Lung (tissue), 11 donors: ENCODE measurements at regions not wholly inside any gene's neighbourhood (a gene's known extent, or its start where the extent isn't known, plus 50 kb on each side); places are given as distances from the start of the nearest gene placed in this dataset.
"Not testable (repeated sequence)": the region's sequence is repeated elsewhere in the genome, so short reads cannot be mapped to it uniquely, and the experiment has no call there.

Experiments
- ATAC-seq: fragments of 200-7000 bp; cut with Tn5 transposase; one replicate; pipeline ENCODE4 v1.9.1; 2020; ENCODE audit warnings: moderate number of reproducible peaks; ENCODE audit not compliant: insufficient read depth, low FRiP score
- DNase-seq, 3 donors: peaks; one replicate each; pipeline ENCODE4 v3.0.0-alpha.2; 2013 to 2017
- H3K27ac ChIP-seq, 2 donors: one replicate each; pipeline ENCODE4 v1.5.1; 2013; ENCODE audit warnings: mild to moderate bottlenecking in 2 of 2, moderate library complexity in 2 of 2, control low read depth in 1 of 2, inconsistent platforms in 1 of 2, low read depth in 1 of 2, low read length in 1 of 2
- H3K27me3 ChIP-seq, 3 donors: one replicate each; pipeline ENCODE4 v1.5.1; 2013; ENCODE audit warnings: low read length in 2 of 3; ENCODE audit not compliant: control insufficient read depth in 3 of 3, insufficient read depth in 3 of 3
- H3K36me3 ChIP-seq, 4 donors: one replicate each; pipeline ENCODE4 v1.5.1; 2013; ENCODE audit warnings: low read length in 4 of 4, mild to moderate bottlenecking in 1 of 4, moderate library complexity in 1 of 4; ENCODE audit not compliant: control insufficient read depth in 4 of 4, insufficient read depth in 4 of 4
- H3K4me1 ChIP-seq, 5 donors: one replicate each; pipeline ENCODE4 v1.5.1; 2013; ENCODE audit warnings: low read length in 5 of 5, mild to moderate bottlenecking in 2 of 5, moderate library complexity in 1 of 5; ENCODE audit not compliant: control insufficient read depth in 5 of 5, insufficient read depth in 5 of 5
- H3K4me3 ChIP-seq: one replicate; pipeline ENCODE4 v1.5.1; 2013; ENCODE audit warnings: mild to moderate bottlenecking, control low read depth, moderate library complexity
- H3K9ac ChIP-seq, 2 donors: one replicate each; pipeline ENCODE4 v1.5.1; 2013; ENCODE audit warnings: low read length in 2 of 2, control low read depth in 1 of 2; ENCODE audit not compliant: insufficient read depth in 1 of 2
- H3K9me3 ChIP-seq, 4 donors: one replicate each; pipeline ENCODE4 v1.5.1; 2013; ENCODE audit warnings: low read length in 3 of 4, mild to moderate bottlenecking in 1 of 4, moderate library complexity in 1 of 4; ENCODE audit not compliant: control insufficient read depth in 4 of 4, insufficient read depth in 3 of 4
- CTCF ChIP-seq: IDR thresholded peaks from 2 replicates; pipeline ENCODE4 v1.5.1; 2012; ENCODE audit warnings: mild to moderate bottlenecking; ENCODE audit errors: control extremely low read depth, extremely low read depth
- WGBS, 2 donors: extraction: QIAGEN DNeasy Blood & Tissue Kit; methylation state at CpG; one replicate each; pipeline ENCODE4 v1.1.7; 2013; 5-methylcytosine and 5-hydroxymethylcytosine counted together
- donor health status: control.
- donor health status: control.
- donor health status: Bipolar disorder and iron deficiency.
- donor health status: healthy.
- donor health status: DM: yes; HTN: yes; CAD: no.

- peak; percentile 81 for ATAC-seq
- Histone ChIP-seq H3K36me3 (no peaks in the 10 kb centered on the region), H3K9ac (no peak overlapping the region), H3K27ac (peak overlapping the region in 1 of 2 donors; percentile 40), H3K27me3 (no peaks in the 10 kb centered on the region), H3K4me1 (peaks cover 0 to 10% (median 0%) of the 10 kb centered on the region in 5 donors), H3K9me3 (no peaks in the 10 kb centered on the region), H3K4me3 (no peak overlapping the region)
- 32 to 55% methylated on average over 5 of the region's 5 CpGs for WGBS, 2 donors
- TF ChIP-seq CTCF: no peak
- peak in 2 of 3 donors; percentile 22 to 31 for DNase-seq
Observed at GRCh38 chr1:221045842-221046831, 166.9 kb downstream of the HLX start.

GRCh38 chr1:221051391-221051790 is 172.1 kb downstream of the HLX start:
- H3K9me3 ChIP-seq, H3K27me3 ChIP-seq, H3K9ac ChIP-seq, DNase-seq, H3K36me3 ChIP-seq, H3K4me3 ChIP-seq, H3K27ac ChIP-seq, ATAC-seq: not testable (repeated sequence)
- peaks cover 0 to 10% (median 0%) of the 10 kb centered on the region in 5 donors for H3K4me1 ChIP-seq
- WGBS, 2 donors: 69% methylated on average over 4 of the region's 4 CpGs

- no peak for TF ChIP-seq CTCF
- ATAC-seq (no peak), DNase-seq (no peak)
- Histone ChIP-seq H3K27me3 (no peaks in the 10 kb centered on the region), H3K36me3 (no peaks in the 10 kb centered on the region), H3K9me3 (no peaks in the 10 kb centered on the region), H3K9ac (no peak overlapping the region), H3K4me1 (peaks cover 0 to 3% (median 0%) of the 10 kb centered on the region in 5 donors), H3K27ac (no peak overlapping the region), H3K4me3 (no peak overlapping the region)
- 77 to 81% methylated on average over 4 of the region's 4 CpGs for WGBS, 2 donors
Observed at GRCh38 chr1:221053889-221054288, 174.6 kb downstream of the HLX start.

GRCh38 chr1:221059506-221059905 is 180.3 kb downstream of the HLX start:
- no peaks in the 10 kb centered on the region for H3K9me3 ChIP-seq
- no peak overlapping the region for H3K4me3 ChIP-seq
- H3K27me3 ChIP-seq: no peaks in the 10 kb centered on the region
- no peaks in the 10 kb centered on the region for H3K36me3 ChIP-seq
- no peak overlapping the region for H3K27ac ChIP-seq
- WGBS, 2 donors: 34 to 46% methylated on average over 1 of the region's 1 CpG
- DNase-seq (peak in 2 of 3 donors; percentile 62 to 75), ATAC-seq (no peak)
- TF ChIP-seq CTCF: no peak
- peaks cover 0 to 21% (median 0%) of the 10 kb centered on the region in 5 donors for H3K4me1 ChIP-seq
- no peak overlapping the region for H3K9ac ChIP-seq
